ENCODE measurements at regions not wholly inside any gene's neighbourhood (a gene's known extent, or its start where the extent isn't known, plus 50 kb on each side); places are given as distances from the start of the nearest gene placed in this dataset.

- TF ChIP-seq, protein P1, sequence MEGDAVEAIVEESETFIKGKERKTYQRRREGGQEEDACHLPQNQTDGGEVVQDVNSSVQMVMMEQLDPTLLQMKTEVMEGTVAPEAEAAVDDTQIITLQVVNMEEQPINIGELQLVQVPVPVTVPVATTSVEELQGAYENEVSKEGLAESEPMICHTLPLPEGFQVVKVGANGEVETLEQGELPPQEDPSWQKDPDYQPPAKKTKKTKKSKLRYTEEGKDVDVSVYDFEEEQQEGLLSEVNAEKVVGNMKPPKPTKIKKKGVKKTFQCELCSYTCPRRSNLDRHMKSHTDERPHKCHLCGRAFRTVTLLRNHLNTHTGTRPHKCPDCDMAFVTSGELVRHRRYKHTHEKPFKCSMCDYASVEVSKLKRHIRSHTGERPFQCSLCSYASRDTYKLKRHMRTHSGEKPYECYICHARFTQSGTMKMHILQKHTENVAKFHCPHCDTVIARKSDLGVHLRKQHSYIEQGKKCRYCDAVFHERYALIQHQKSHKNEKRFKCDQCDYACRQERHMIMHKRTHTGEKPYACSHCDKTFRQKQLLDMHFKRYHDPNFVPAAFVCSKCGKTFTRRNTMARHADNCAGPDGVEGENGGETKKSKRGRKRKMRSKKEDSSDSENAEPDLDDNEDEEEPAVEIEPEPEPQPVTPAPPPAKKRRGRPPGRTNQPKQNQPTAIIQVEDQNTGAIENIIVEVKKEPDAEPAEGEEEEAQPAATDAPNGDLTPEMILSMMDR (IDR thresholded peaks at IDR 0.05 in 8 of 11, conservative IDR thresholded peaks at IDR 0.05 in 3 of 11): no peak
- no peak for TF ChIP-seq POLR2A (IDR thresholded peaks at IDR 0.05)
These were observed 93.5 kb upstream of the PRICKLE2 start for GRCh38 chr3:64318668-64319271.

Data from spleen (tissue), 7 donors.